Endothelial cell (in vitro differentiated cells): ENCODE measurements at regions not wholly inside any gene's neighbourhood (a gene's known extent, or its start where the extent isn't known, plus 50 kb on each side); places are given as distances from the start of the nearest gene placed in this dataset.

Source experiments
- DNase-seq: peaks from one replicate; pipeline ENCODE4 v3.0.0; 2021; ENCODE audit warnings: low spot score
- H3K27ac Mint-ChIP-seq: one replicate; pipeline ENCODE4 v1.8.0; 2021; ENCODE audit warnings: mixed read lengths, inconsistent platforms; ENCODE audit not compliant: unreplicated experiment
- H3K27me3 Mint-ChIP-seq: one replicate; pipeline ENCODE4 v1.8.0; 2021; ENCODE audit warnings: mild to moderate bottlenecking, moderate library complexity, mixed read lengths, inconsistent platforms; ENCODE audit not compliant: unreplicated experiment
- H3K36me3 Mint-ChIP-seq: one replicate; pipeline ENCODE4 v1.8.0; 2021; ENCODE audit warnings: mild to moderate bottlenecking, low read depth, mixed read lengths, inconsistent platforms; ENCODE audit not compliant: unreplicated experiment
- H3K4me1 Mint-ChIP-seq: one replicate; pipeline ENCODE4 v1.8.0; 2021; ENCODE audit warnings: mild to moderate bottlenecking, mixed read lengths, inconsistent platforms; ENCODE audit not compliant: unreplicated experiment
- H3K4me3 Mint-ChIP-seq: one replicate; pipeline ENCODE4 v1.8.0; 2021; ENCODE audit warnings: mild to moderate bottlenecking, mixed read lengths, inconsistent platforms; ENCODE audit not compliant: unreplicated experiment
- H3K9me3 Mint-ChIP-seq: one replicate; pipeline ENCODE4 v1.8.0; 2021; ENCODE audit warnings: mixed read lengths, inconsistent platforms; ENCODE audit not compliant: unreplicated experiment
- CTCF ChIP-seq: fragments of 200-600 bp; sonication (generic); IDR thresholded peaks from one replicate; pipeline ENCODE4 v1.5.0; 2021; ENCODE audit warnings: antibody characterized with exemption; ENCODE audit not compliant: unreplicated experiment

GRCh38 chr15:39498629-39499028 is 82.2 kb upstream of the THBS1 start:
- no peak for TF ChIP-seq CTCF
- no peaks in the 10 kb centered on the region for H3K4me1 Mint-ChIP-seq
- H3K4me3 Mint-ChIP-seq: no peak overlapping the region
- H3K27ac Mint-ChIP-seq: no peak overlapping the region
- no peaks in the 10 kb centered on the region for H3K36me3 Mint-ChIP-seq
- peaks cover 2% of the 10 kb centered on the region for H3K27me3 Mint-ChIP-seq
- H3K9me3 Mint-ChIP-seq: no peaks in the 10 kb centered on the region
- no peak for DNase-seq

GRCh38 chr15:39499042-39499441 is 81.8 kb upstream of the THBS1 start:
- TF ChIP-seq CTCF: no peak
- Mint-ChIP-seq H3K9me3 (no peaks in the 10 kb centered on the region), H3K4me3 (no peak overlapping the region), H3K27me3 (peaks cover 2% of the 10 kb centered on the region), H3K4me1 (no peaks in the 10 kb centered on the region), H3K36me3 (no peaks in the 10 kb centered on the region), H3K27ac (no peak overlapping the region)
- no peak for DNase-seq

- DNase-seq: no peak
- H3K27me3 Mint-ChIP-seq: peaks cover 2% of the 10 kb centered on the region
- no peaks in the 10 kb centered on the region for H3K9me3 Mint-ChIP-seq
- H3K27ac Mint-ChIP-seq: no peak overlapping the region
- no peaks in the 10 kb centered on the region for H3K36me3 Mint-ChIP-seq
- H3K4me3 Mint-ChIP-seq: no peak overlapping the region
- H3K4me1 Mint-ChIP-seq: no peaks in the 10 kb centered on the region
- no peak for TF ChIP-seq CTCF
Measured at GRCh38 chr15:39499681-39500080, 81.2 kb upstream of the THBS1 start.

GRCh38 chr15:39501366-39502081 is 79.4 kb upstream of the THBS1 start:
- DNase-seq: no peak
- no peak for TF ChIP-seq CTCF
- Mint-ChIP-seq H3K27me3 (peaks cover 2% of the 10 kb centered on the region), H3K36me3 (no peaks in the 10 kb centered on the region), H3K9me3 (no peaks in the 10 kb centered on the region), H3K27ac (no peak overlapping the region), H3K4me1 (no peaks in the 10 kb centered on the region), H3K4me3 (no peak overlapping the region)

- no peak overlapping the region for H3K27ac Mint-ChIP-seq
- TF ChIP-seq CTCF: no peak
- no peaks in the 10 kb centered on the region for H3K4me1 Mint-ChIP-seq
- no peak overlapping the region for H3K4me3 Mint-ChIP-seq
- peaks cover 2% of the 10 kb centered on the region for H3K27me3 Mint-ChIP-seq
- H3K9me3 Mint-ChIP-seq: no peaks in the 10 kb centered on the region
- no peaks in the 10 kb centered on the region for H3K36me3 Mint-ChIP-seq
- DNase-seq: no peak
Measured at GRCh38 chr15:39502082-39502447, 78.8 kb upstream of the THBS1 start.
